HG02970 (cell line): ENCODE measurements at regions not wholly inside any gene's neighbourhood (a gene's known extent, or its start where the extent isn't known, plus 50 kb on each side); places are given as distances from the start of the nearest gene placed in this dataset.
"Not testable (repeated sequence)": the region's sequence is repeated elsewhere in the genome, so short reads cannot be mapped to it uniquely, and the experiment has no call there.

ENCODE experiments used
- ATAC-seq: cut with Tn5 transposase; IDR thresholded peaks from one replicate; pipeline ENCODE4 v1.9.1; 2021; ENCODE audit warnings: mild to moderate bottlenecking, moderate library complexity, moderate number of reproducible peaks; ENCODE audit not compliant: unreplicated experiment, low FRiP score

DNA sequence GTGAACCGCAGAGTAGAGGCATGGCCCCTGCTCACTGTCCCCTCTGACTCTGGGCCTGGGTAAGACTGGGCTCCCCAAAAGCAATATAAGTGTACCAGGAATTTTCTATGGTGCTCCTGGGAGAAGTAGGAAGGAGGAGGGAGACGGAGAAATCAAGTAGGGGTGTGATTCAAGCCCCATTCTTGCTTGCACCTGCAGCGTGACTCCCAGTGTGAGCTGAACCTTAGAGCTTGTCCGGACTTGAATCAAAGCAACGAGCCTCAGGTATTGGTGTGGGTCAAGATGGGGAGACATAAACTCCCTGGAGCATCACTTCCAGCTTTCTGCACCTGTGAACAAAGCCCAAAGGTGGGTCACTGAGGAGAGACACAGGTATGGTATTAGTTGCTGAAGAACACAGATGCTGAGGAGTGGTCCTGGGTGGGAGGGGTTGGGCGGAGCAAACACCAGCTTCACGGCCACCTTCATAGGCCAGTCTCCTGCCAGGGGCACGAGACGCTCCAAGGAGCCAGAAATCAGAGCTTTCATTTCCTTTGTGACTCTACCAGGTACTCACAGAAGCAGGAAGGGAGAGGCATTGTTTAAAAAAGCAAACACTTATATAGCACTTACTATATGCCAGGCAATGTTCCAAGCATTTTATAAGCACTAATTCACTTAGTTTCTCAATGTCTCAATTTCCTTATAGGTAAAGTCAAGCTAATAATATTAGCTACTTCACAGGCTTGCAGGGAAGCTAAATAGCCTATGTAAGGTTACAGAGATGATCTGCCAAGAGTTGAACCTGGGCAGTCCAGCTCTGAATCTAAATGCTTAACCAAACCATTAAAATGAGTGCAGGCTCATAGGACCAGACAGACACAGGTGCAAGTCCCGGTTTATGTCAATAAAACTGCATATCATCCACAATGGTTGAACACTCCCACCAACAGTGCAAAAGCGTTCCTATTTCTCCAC, 775.3 kb downstream of the UQCRFS1 start:
- no peak for ATAC-seq

DNA sequence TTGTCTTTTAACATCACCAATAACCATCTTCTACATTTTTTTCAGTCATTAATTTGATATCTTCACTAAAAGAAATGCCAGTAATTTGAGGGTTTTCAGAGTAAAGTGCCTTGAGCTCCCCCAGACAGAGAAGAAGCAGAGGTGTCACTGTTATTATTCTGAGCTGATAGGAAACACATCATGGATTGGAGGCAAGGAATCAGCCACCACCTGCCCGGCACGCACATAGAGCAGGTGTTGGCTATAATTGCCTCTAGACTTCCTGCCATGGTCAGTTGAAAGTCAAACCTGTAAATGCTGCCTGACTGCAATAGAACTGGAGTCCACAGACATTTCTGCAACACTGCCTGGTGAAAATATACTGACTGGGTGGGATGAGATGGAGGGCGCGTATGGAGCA, 776.6 kb downstream of the UQCRFS1 start:
- ATAC-seq: no peak

GRCh38 chr19:28435551-28436271, 777.2 kb downstream of the UQCRFS1 start:
- no peak for ATAC-seq

DNA sequence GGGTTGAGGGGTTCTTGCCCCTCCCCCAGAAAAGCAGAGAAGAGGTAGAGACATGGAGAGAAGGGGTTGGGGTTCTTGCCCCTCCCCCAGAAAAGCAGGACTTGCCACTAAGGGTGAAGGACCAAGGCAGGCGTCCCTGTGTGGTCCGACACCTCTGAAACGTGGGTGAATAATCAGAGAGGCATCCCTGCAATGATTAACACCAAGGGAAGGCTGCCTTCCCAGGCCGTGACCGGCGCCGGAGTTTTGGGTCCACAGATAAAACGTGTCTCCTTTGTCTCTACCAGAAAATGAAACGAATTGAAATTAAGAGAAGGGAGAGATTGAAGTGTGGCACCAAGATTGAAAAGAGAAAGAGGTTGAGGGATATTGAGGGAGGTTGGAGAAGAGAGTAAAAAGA, 778.2 kb downstream of the UQCRFS1 start:
- ATAC-seq: not testable (repeated sequence)

DNA sequence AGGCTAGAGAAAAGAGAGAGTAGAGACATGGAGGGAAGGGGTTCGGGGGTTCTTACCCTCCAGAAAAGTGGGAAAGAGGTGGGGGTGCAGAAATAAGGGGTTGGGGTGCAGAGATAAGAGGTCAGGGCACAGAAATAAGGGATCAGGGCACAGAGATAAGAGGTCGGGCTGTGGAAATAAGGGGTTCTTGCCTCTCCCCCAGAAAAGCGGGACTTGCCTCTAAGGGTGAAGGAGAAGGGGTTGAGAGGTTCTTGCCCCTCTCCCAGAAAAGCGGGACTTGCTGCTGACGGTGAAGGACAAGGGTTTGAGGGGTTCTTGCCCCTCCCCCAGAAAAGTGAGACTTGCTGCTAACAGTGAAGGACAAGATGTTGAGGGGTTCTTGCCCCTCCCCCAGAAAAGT, 778.6 kb downstream of the UQCRFS1 start:
- ATAC-seq: not testable (repeated sequence)

GRCh38 chr19:28433166-28433565, 779.8 kb downstream of the UQCRFS1 start:
- not testable (repeated sequence) for ATAC-seq

DNA sequence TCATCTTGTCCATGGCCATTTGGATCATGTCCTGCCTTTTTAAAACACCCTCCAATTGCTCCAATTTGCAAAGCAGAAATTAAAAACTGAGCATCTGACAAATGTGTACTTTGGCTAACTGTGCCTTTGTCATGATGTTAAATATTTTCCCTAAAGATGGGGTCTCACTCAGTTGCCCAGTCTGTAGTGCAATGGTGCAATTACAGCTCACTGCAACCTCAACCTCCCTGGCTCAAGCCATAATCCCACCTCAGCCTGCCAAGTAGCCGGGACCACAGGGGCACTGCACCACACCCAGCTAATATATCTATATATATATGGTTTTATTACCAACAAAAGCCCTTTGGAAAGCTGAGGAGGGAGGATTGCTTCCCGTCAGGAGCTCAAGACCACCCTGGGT, 782.7 kb downstream of the UQCRFS1 start:
- no peak for ATAC-seq

- no peak for ATAC-seq
These were observed 783.6 kb downstream of the UQCRFS1 start for GRCh38 chr19:28429356-28429755.

- ATAC-seq: no peak
These were observed 784.1 kb downstream of the UQCRFS1 start for GRCh38 chr19:28428663-28429348.

- no peak for ATAC-seq
These were observed 785.4 kb downstream of the UQCRFS1 start for GRCh38 chr19:28427376-28428083.

- ATAC-seq: no peak
These were observed 786.2 kb downstream of the UQCRFS1 start for GRCh38 chr19:28426730-28427225.

DNA sequence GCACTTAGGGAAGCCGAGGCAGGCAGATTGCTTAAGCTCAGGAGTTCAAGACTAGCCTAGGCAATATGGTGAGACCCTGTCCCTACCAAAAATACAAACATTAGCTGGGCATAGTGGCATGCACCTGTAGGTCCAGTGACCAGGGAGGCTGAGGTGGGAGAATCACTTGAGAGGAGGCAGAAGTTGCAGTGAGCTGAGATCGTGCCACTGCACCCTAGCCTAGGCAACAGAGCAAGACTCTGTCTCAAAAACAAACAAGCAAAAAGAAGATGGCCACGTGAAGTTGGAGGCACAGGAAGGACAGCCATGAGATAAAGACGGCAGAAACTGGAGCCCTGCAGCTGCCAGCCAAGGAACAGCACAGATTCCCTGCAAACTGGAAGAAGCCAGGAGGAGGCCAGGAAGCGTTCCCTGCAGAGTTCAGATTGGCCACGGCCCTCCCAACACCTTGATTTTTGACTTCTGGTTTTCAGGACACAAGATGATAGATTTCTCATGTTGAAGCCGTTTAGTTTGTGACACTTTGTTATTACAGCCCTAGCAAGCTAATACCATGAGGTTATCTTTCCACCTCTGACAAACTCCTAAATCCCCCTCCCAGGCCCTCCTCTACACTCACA, 786.7 kb downstream of the UQCRFS1 start:
- ATAC-seq: no peak

DNA sequence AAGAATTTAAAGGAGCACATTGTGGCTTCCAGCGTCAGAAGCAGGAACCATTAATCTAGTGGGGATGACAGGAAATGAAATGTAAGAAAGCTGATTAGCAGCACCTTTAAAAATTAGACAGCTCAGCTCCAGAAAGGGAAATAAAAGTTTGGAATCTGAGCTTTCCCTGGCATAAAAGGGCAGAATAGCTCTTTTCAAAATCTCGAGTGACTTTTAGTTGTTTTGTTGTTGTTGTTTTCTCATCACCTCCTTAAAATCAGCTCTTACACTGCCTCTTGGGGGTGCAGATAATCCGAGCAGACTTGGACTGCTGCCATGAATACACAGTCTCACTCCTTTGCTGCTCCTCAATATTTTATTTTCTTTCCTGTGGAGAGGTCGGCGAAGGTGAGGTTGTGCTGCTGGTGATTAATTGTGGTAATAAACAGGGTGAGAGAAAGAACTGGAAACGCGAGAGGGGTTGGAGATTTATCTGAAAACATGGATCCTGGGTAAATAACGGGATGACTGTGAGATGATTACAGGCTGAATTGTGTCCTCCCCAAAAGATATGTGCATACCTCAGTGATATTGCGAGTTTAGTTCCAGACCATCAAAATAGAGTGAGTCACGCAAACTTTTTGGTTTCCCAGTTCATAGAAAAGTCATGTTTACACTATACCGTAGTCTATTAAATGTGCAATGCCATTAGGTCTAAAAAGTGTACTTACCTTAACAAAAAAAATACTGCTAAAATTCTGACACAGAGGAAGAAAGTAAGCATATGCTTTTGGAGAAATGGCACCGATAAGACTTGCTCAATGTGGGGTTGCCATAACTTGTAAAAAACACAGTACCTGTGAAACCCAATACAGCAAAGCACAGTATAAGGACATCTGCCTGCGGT, 787.7 kb downstream of the UQCRFS1 start:
- ATAC-seq: no peak

GRCh38 chr19:28424662-28425045, 788.3 kb downstream of the UQCRFS1 start:
- ATAC-seq: no peak

DNA sequence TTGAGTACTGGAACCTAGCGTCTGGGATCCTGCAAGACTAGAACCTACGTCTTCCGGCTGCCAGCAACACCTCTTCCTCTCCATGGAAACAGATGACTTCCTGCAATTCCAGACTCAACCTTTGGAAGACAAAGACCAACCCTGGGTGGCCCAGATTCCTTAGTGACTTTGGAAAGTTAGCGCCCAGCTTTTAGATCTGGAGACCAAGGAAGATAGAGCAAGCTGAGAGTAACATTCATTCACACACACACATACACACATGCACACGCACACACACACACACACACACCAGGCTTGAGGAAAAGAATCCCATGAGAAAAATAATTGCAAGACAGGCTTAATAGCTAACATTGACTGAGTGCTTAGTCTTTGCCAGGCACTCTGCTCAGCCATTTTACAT, 788.9 kb downstream of the UQCRFS1 start:
- ATAC-seq: no peak

DNA sequence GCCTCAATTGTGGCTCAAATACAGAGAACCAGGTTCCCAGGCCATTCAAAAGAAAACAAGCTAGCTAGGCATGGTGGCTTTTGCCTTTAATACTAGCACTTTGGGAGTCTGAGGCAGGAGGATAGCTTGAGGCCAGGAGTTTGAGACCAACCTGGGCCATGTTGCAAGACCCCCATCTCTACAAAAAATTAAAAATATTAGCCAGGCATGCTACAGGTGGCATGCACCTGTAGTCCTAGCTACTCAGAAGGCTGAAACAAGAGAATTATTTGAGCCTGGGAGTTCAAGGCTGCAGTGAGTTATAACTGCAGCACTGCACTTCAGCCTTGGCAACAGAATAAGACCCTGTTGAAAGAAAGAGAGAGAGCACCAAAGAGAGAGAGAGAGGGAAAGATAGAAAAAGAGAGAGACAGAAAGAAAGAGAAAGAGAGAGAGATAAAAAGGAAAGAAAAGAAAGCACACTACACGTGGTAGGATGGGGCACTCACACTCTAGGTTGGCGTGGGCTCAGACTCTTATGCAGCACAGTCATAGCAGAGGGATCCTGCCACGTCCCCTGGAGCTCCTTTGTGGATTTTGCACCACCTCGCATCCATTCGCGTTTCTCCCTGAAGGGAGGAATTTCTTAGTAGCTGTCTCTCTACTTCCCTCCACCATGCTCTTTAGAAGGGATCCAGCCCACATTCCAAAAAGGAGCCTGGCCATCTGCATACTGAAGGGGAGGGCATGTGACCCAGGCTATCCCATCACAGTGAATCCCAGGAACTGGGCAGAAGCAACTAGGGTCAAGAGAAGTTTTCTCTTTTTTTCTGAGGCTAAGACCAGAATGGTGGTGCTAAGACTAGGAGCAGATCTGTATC, 789.9 kb downstream of the UQCRFS1 start:
- no peak for ATAC-seq

DNA sequence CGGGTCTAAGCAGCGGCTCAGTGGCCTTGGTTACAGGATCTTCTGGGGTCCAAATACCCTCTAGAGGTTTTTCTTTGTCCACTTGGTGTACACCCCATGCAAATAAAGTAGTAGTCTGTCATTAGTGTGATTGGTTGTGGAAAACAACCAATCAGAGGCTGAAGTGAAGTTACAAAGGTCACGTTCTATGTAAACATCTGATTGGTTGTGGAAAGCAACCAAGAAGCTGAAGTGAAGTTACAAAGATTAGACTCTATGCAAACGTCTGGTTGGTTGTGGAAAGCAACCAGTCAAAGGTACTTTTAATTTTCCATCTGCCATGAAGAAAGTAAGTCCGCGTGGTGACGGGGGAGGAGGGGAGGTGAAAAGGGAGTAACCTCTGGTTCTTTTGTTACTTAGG, 790.9 kb downstream of the UQCRFS1 start:
- no peak for ATAC-seq
